ENCODE measurements at regions not wholly inside any gene's neighbourhood (a gene's known extent, or its start where the extent isn't known, plus 50 kb on each side); places are given as distances from the start of the nearest gene placed in this dataset.

- Histone ChIP-seq H3K27me3 (ENCODE audit: insufficient read depth, low read length) (0 out of 2 replicates have a peak, but pooled peaks cover 7% of the 10 kb centered on the region), H3K4me1 (ENCODE audit: control insufficient read depth, insufficient read depth, low read length, unreplicated experiment) (no peaks in the 10 kb centered on the region), H3K36me3 (ENCODE audit: insufficient read depth, low read length) (no peaks in the 10 kb centered on the region), H3K27ac (ENCODE audit: low read depth, low read length) (no peak overlapping the region), H2AFZ (ENCODE audit: low read length, unreplicated experiment) (no peak overlapping the region), H3K79me2 (ENCODE audit: control insufficient read depth, insufficient read depth, low read length, unreplicated experiment) (no peaks in the 10 kb centered on the region), H3K4me3 (ENCODE audit: low read depth, low read length) (no peak overlapping the region)
Observed at GRCh38 chr2:222351035-222351434, 52.2 kb upstream of the PAX3 start.

GRCh38 chr2:222352981-222353380, 54.2 kb upstream of the PAX3 start:
- Histone ChIP-seq H3K4me3 (ENCODE audit: low read depth, low read length) (no peak overlapping the region), H3K27ac (ENCODE audit: low read depth, low read length) (no peak overlapping the region), H3K79me2 (ENCODE audit: control insufficient read depth, insufficient read depth, low read length, unreplicated experiment) (no peaks in the 10 kb centered on the region)

GRCh38 chr2:222353993-222354392, 55.2 kb upstream of the PAX3 start:
- Histone ChIP-seq H3K4me1 (ENCODE audit: control insufficient read depth, insufficient read depth, low read length, unreplicated experiment) (no peaks in the 10 kb centered on the region), H3K36me3 (ENCODE audit: insufficient read depth, low read length) (no peaks in the 10 kb centered on the region), H3K79me2 (ENCODE audit: control insufficient read depth, insufficient read depth, low read length, unreplicated experiment) (no peaks in the 10 kb centered on the region), H2AFZ (ENCODE audit: low read length, unreplicated experiment) (no peak overlapping the region), H3K27ac (ENCODE audit: low read depth, low read length) (no peak overlapping the region), H3K27me3 (ENCODE audit: insufficient read depth, low read length) (no peaks in the 10 kb centered on the region; the same call in 1 of the 2 replicates), H3K4me3 (ENCODE audit: low read depth, low read length) (no peak overlapping the region)

More at GRCh38 chr2:222352981-222353380, 54.2 kb upstream of the PAX3 start:
- no peaks in the 10 kb centered on the region for H3K4me1 ChIP-seq (ENCODE audit: control insufficient read depth, insufficient read depth, low read length, unreplicated experiment)
- no peak overlapping the region for H2AFZ ChIP-seq (ENCODE audit: low read length, unreplicated experiment)
- H3K27me3 ChIP-seq (ENCODE audit: insufficient read depth, low read length): no peaks in the 10 kb centered on the region
- H3K36me3 ChIP-seq (ENCODE audit: insufficient read depth, low read length): no peaks in the 10 kb centered on the region

- Histone ChIP-seq H3K36me3 (ENCODE audit: insufficient read depth, low read length) (no peaks in the 10 kb centered on the region), H3K79me2 (ENCODE audit: control insufficient read depth, insufficient read depth, low read length, unreplicated experiment) (no peaks in the 10 kb centered on the region), H2AFZ (ENCODE audit: low read length, unreplicated experiment) (no peak overlapping the region), H3K27ac (ENCODE audit: low read depth, low read length) (no peak overlapping the region), H3K27me3 (ENCODE audit: insufficient read depth, low read length) (no peaks in the 10 kb centered on the region; the same call in 1 of the 2 replicates), H3K4me3 (ENCODE audit: low read depth, low read length) (no peak overlapping the region), H3K4me1 (ENCODE audit: control insufficient read depth, insufficient read depth, low read length, unreplicated experiment) (no peaks in the 10 kb centered on the region)
Observed at GRCh38 chr2:222355860-222356259, 57.1 kb upstream of the PAX3 start.

GRCh38 chr2:222357930-222358329, 59.1 kb upstream of the PAX3 start:
- Histone ChIP-seq H3K27ac (ENCODE audit: low read depth, low read length) (no peak overlapping the region), H3K4me1 (ENCODE audit: control insufficient read depth, insufficient read depth, low read length, unreplicated experiment) (no peaks in the 10 kb centered on the region), H3K4me3 (ENCODE audit: low read depth, low read length) (no peak overlapping the region), H3K79me2 (ENCODE audit: control insufficient read depth, insufficient read depth, low read length, unreplicated experiment) (no peaks in the 10 kb centered on the region), H3K27me3 (ENCODE audit: insufficient read depth, low read length) (no peaks in the 10 kb centered on the region; the same call in 1 of the 2 replicates), H3K36me3 (ENCODE audit: insufficient read depth, low read length) (no peaks in the 10 kb centered on the region), H2AFZ (ENCODE audit: low read length, unreplicated experiment) (no peak overlapping the region)

GRCh38 chr2:222358876-222359275, 60.1 kb upstream of the PAX3 start:
- no peaks in the 10 kb centered on the region for H3K36me3 ChIP-seq (ENCODE audit: insufficient read depth, low read length)
- no peaks in the 10 kb centered on the region for H3K4me1 ChIP-seq (ENCODE audit: control insufficient read depth, insufficient read depth, low read length, unreplicated experiment)
- no peak overlapping the region for H3K4me3 ChIP-seq (ENCODE audit: low read depth, low read length)
- H3K27me3 ChIP-seq (ENCODE audit: insufficient read depth, low read length): no peaks in the 10 kb centered on the region; the same call in 1 of the 2 replicates
- no peaks in the 10 kb centered on the region for H3K79me2 ChIP-seq (ENCODE audit: control insufficient read depth, insufficient read depth, low read length, unreplicated experiment)
- H3K27ac ChIP-seq (ENCODE audit: low read depth, low read length): no peak overlapping the region
- H2AFZ ChIP-seq (ENCODE audit: low read length, unreplicated experiment): no peak overlapping the region

- no peaks in the 10 kb centered on the region for H3K79me2 ChIP-seq (ENCODE audit: control insufficient read depth, insufficient read depth, low read length, unreplicated experiment)
- H3K27ac ChIP-seq (ENCODE audit: low read depth, low read length): no peak overlapping the region
- H3K36me3 ChIP-seq (ENCODE audit: insufficient read depth, low read length): no peaks in the 10 kb centered on the region
- no peaks in the 10 kb centered on the region for H3K4me1 ChIP-seq (ENCODE audit: control insufficient read depth, insufficient read depth, low read length, unreplicated experiment)
- no peak overlapping the region for H3K4me3 ChIP-seq (ENCODE audit: low read depth, low read length)
- H3K27me3 ChIP-seq (ENCODE audit: insufficient read depth, low read length): no peaks in the 10 kb centered on the region; the same call in 1 of the 2 replicates
- no peak overlapping the region for H2AFZ ChIP-seq (ENCODE audit: low read length, unreplicated experiment)
Observed at GRCh38 chr2:222360146-222360545, 61.3 kb upstream of the PAX3 start.

- Histone ChIP-seq H3K36me3 (ENCODE audit: insufficient read depth, low read length) (no peaks in the 10 kb centered on the region), H3K4me3 (ENCODE audit: low read depth, low read length) (no peak overlapping the region), H2AFZ (ENCODE audit: low read length, unreplicated experiment) (no peak overlapping the region), H3K4me1 (ENCODE audit: control insufficient read depth, insufficient read depth, low read length, unreplicated experiment) (no peaks in the 10 kb centered on the region), H3K27me3 (ENCODE audit: insufficient read depth, low read length) (no peaks in the 10 kb centered on the region; the same call in 1 of the 2 replicates), H3K27ac (ENCODE audit: low read depth, low read length) (no peak overlapping the region), H3K79me2 (ENCODE audit: control insufficient read depth, insufficient read depth, low read length, unreplicated experiment) (no peaks in the 10 kb centered on the region)
Observed at GRCh38 chr2:222360997-222361396, 62.2 kb upstream of the PAX3 start.

GRCh38 chr2:222361787-222362186, 62.6 kb upstream of the SGPP2 start:
- no peak overlapping the region for H3K4me3 ChIP-seq (ENCODE audit: low read depth, low read length)
- H3K79me2 ChIP-seq (ENCODE audit: control insufficient read depth, insufficient read depth, low read length, unreplicated experiment): no peaks in the 10 kb centered on the region
- no peak overlapping the region for H2AFZ ChIP-seq (ENCODE audit: low read length, unreplicated experiment)
- no peaks in the 10 kb centered on the region; the same call in 1 of the 2 replicates for H3K27me3 ChIP-seq (ENCODE audit: insufficient read depth, low read length)
- no peak overlapping the region for H3K27ac ChIP-seq (ENCODE audit: low read depth, low read length)
- H3K36me3 ChIP-seq (ENCODE audit: insufficient read depth, low read length): no peaks in the 10 kb centered on the region
- H3K4me1 ChIP-seq (ENCODE audit: control insufficient read depth, insufficient read depth, low read length, unreplicated experiment): no peaks in the 10 kb centered on the region

GRCh38 chr2:222362336-222362735, 62.0 kb upstream of the SGPP2 start:
- H3K79me2 ChIP-seq (ENCODE audit: control insufficient read depth, insufficient read depth, low read length, unreplicated experiment): no peaks in the 10 kb centered on the region
- H3K4me3 ChIP-seq (ENCODE audit: low read depth, low read length): no peak overlapping the region
- H3K4me1 ChIP-seq (ENCODE audit: control insufficient read depth, insufficient read depth, low read length, unreplicated experiment): no peaks in the 10 kb centered on the region
- H3K36me3 ChIP-seq (ENCODE audit: insufficient read depth, low read length): no peaks in the 10 kb centered on the region
- H2AFZ ChIP-seq (ENCODE audit: low read length, unreplicated experiment): no peak overlapping the region
- H3K27ac ChIP-seq (ENCODE audit: low read depth, low read length): no peak overlapping the region
- no peaks in the 10 kb centered on the region; the same call in 1 of the 2 replicates for H3K27me3 ChIP-seq (ENCODE audit: insufficient read depth, low read length)

GRCh38 chr2:222364285-222364895, 60.0 kb upstream of the SGPP2 start:
- H3K27ac ChIP-seq (ENCODE audit: low read depth, low read length): peak overlapping the region; percentile 46
- H2AFZ ChIP-seq (ENCODE audit: low read length, unreplicated experiment): no peak overlapping the region
- H3K4me3 ChIP-seq (ENCODE audit: low read depth, low read length): peak overlapping the region; percentile 22; the same call in 1 of the 2 replicates

More at GRCh38 chr2:222364285-222364895, 60.0 kb upstream of the SGPP2 start:
- no peaks in the 10 kb centered on the region for H3K27me3 ChIP-seq (ENCODE audit: insufficient read depth, low read length)
- no peaks in the 10 kb centered on the region for H3K79me2 ChIP-seq (ENCODE audit: control insufficient read depth, insufficient read depth, low read length, unreplicated experiment)
- no peaks in the 10 kb centered on the region for H3K4me1 ChIP-seq (ENCODE audit: control insufficient read depth, insufficient read depth, low read length, unreplicated experiment)
- no peaks in the 10 kb centered on the region for H3K36me3 ChIP-seq (ENCODE audit: insufficient read depth, low read length)
